Sigmoid colon (tissue), 6 donors: ENCODE measurements at regions not wholly inside any gene's neighbourhood (a gene's known extent, or its start where the extent isn't known, plus 50 kb on each side); places are given as distances from the start of the nearest gene placed in this dataset.
A peak's percentile ranks its signal among the peaks of the same experiment; 100 is the strongest.

Source experiments
- DNase-seq: peaks from one replicate; pipeline ENCODE4 v3.0.0-alpha.2; 2019
- H3K27ac ChIP-seq, 4 donors: fragments of 200-600 bp; sonication (generic); one replicate each; pipeline ENCODE4 v1.5.1; 2016 to 2019; ENCODE audit warnings: mild to moderate bottlenecking in 1 of 4
- H3K27me3 ChIP-seq, 3 donors: fragments of 200-600 bp; sonication (generic); one replicate each; pipeline ENCODE4 v1.5.1; 2019; ENCODE audit warnings: mild to moderate bottlenecking in 1 of 3
- H3K36me3 ChIP-seq, 4 donors: fragments of 200-600 bp; sonication (generic); one replicate each; pipeline ENCODE4 v1.5.1; 2016 to 2019
- H3K4me1 ChIP-seq, 4 donors: fragments of 200-600 bp; sonication (generic); one replicate each; pipeline ENCODE4 v1.5.1; 2017 to 2019
- H3K4me3 ChIP-seq, 4 donors: fragments of 200-600 bp; sonication (generic); one replicate each; pipeline ENCODE4 v1.5.1; 2017 to 2019; ENCODE audit warnings: mild to moderate bottlenecking in 2 of 4, moderate library complexity in 1 of 4
- H3K9me3 ChIP-seq, 4 donors: fragments of 200-600 bp in 3 of 4; sonication (generic) in 3 of 4; one replicate each; pipeline versions ENCODE4 v1.5.1 to v1.6.1; 2013 to 2019
- CTCF ChIP-seq, 4 experiments: fragments of 450-650 bp in 3 of 4; fragments of 200-600 bp in 1 of 4; IDR thresholded peaks; one replicate each; pipeline ENCODE4 v1.5.1; 2016 to 2019; ENCODE audit warnings: antibody characterized with exemption in 4 of 4, mild to moderate bottlenecking in 3 of 4, moderate library complexity in 2 of 4
- EP300 ChIP-seq, 4 donors: sonication (generic); formaldehyde crosslinking; IDR thresholded peaks; one replicate each; pipeline ENCODE4 v1.6.1; 2017; ENCODE audit warnings: antibody characterized with exemption in 4 of 4
- POLR2A ChIP-seq, 2 donors: fragments of 450-650 bp; IDR thresholded peaks; one replicate each; pipeline ENCODE4 v1.6.1; 2016; ENCODE audit warnings: antibody characterized with exemption in 2 of 2, mild to moderate bottlenecking in 2 of 2, moderate library complexity in 2 of 2
- POLR2AphosphoS5 ChIP-seq, 4 donors: sonication (generic); formaldehyde crosslinking; IDR thresholded peaks; one replicate each; pipeline ENCODE4 v1.6.1; 2017; ENCODE audit warnings: antibody characterized with exemption in 4 of 4
- WGBS, 2 donors: extraction: QIAGEN DNeasy Blood & Tissue Kit; methylation state at CpG; one replicate each; pipeline ENCODE4 v1.1.7; 2013; 5-methylcytosine and 5-hydroxymethylcytosine counted together
- intact Hi-C: fragments of 100-400 bp; cut with DNase I; formaldehyde crosslinking; loops from one replicate; pipeline ENCODE4 v1.15.1; 2023
- donor health status: healthy with polysubstance abuse.
- donor health status: healthy.

- DNase-seq = peak; percentile 57
- Histone ChIP-seq H3K9me3 (no peaks in the 10 kb centered on the region), H3K36me3 (no peaks in the 10 kb centered on the region), H3K4me3 (no peak overlapping the region), H3K27me3 (peaks cover 0 to 11% (median 0%) of the 10 kb centered on the region in 3 donors), H3K27ac (no peak overlapping the region), H3K4me1 (no peaks in the 10 kb centered on the region)
- no peak for TF ChIP-seq EP300 (IDR thresholded peaks at IDR 0.05)
- 84 to 85% methylated on average over 9 of the region's 9 CpGs for WGBS, 2 donors
- intact Hi-C loops = no loop called here
These were observed 102.8 kb upstream of the RET start for GRCh38 chr10:42973870-42974692.

GRCh38 chr10:42974693-42975002 is 102.2 kb upstream of the RET start:
- intact Hi-C loops = no loop called here
- H3K4me1 ChIP-seq = no peaks in the 10 kb centered on the region
- no peak overlapping the region for H3K4me3 ChIP-seq
- peaks cover 0 to 11% (median 0%) of the 10 kb centered on the region in 3 donors for H3K27me3 ChIP-seq
- 81% methylated on average over 3 of the region's 3 CpGs for WGBS, 2 donors
- DNase-seq = peak; percentile 15
- H3K27ac ChIP-seq = no peak overlapping the region
- TF ChIP-seq POLR2AphosphoS5 (IDR thresholded peaks at IDR 0.05) = no peak
- no peak for TF ChIP-seq CTCF (IDR thresholded peaks at IDR 0.05)
- H3K9me3 ChIP-seq = no peaks in the 10 kb centered on the region
- H3K36me3 ChIP-seq = no peaks in the 10 kb centered on the region

GRCh38 chr10:42975005-42975493 is 101.8 kb upstream of the RET start:
- Histone ChIP-seq H3K36me3 (no peaks in the 10 kb centered on the region), H3K9me3 (no peaks in the 10 kb centered on the region), H3K4me3 (no peak overlapping the region), H3K4me1 (no peaks in the 10 kb centered on the region), H3K27ac (no peak overlapping the region), H3K27me3 (peaks cover 0 to 11% (median 0%) of the 10 kb centered on the region in 3 donors)
- TF ChIP-seq CTCF (IDR thresholded peaks at IDR 0.05) (no peak), POLR2AphosphoS5 (IDR thresholded peaks at IDR 0.05) (no peak), POLR2A (IDR thresholded peaks at IDR 0.05) (no peak), EP300 (IDR thresholded peaks at IDR 0.05) (no peak)
- WGBS, 2 donors = 72 to 88% methylated on average over 4 of the region's 4 CpGs
- peak; percentile 49 for DNase-seq
- intact Hi-C loops = no loop called here

GRCh38 chr10:42975558-42976340 is 101.1 kb upstream of the RET start:
- Histone ChIP-seq H3K27ac (no peak overlapping the region), H3K27me3 (peaks cover 0 to 9% (median 0%) of the 10 kb centered on the region in 3 donors), H3K4me1 (no peaks in the 10 kb centered on the region), H3K36me3 (no peaks in the 10 kb centered on the region), H3K9me3 (no peaks in the 10 kb centered on the region), H3K4me3 (no peak overlapping the region)
- intact Hi-C loops = no loop called here
- 81 to 88% methylated on average over 21 of the region's 21 CpGs for WGBS, 2 donors
- no peak for TF ChIP-seq CTCF (IDR thresholded peaks at IDR 0.05)
- no peak for TF ChIP-seq POLR2A (IDR thresholded peaks at IDR 0.05)
- no peak for TF ChIP-seq POLR2AphosphoS5 (IDR thresholded peaks at IDR 0.05)
- TF ChIP-seq EP300 (IDR thresholded peaks at IDR 0.05) = no peak
- peak; percentile 54 for DNase-seq

- Histone ChIP-seq H3K4me3 (no peak overlapping the region), H3K9me3 (no peaks in the 10 kb centered on the region), H3K27me3 (peaks cover 0 to 2% (median 0%) of the 10 kb centered on the region in 3 donors), H3K4me1 (no peaks in the 10 kb centered on the region), H3K36me3 (no peaks in the 10 kb centered on the region), H3K27ac (no peak overlapping the region)
- no peak for TF ChIP-seq POLR2AphosphoS5 (IDR thresholded peaks at IDR 0.05)
- TF ChIP-seq EP300 (IDR thresholded peaks at IDR 0.05) = no peak
- TF ChIP-seq CTCF (IDR thresholded peaks at IDR 0.05) = no peak
- TF ChIP-seq POLR2A (IDR thresholded peaks at IDR 0.05) = no peak
- intact Hi-C loops = no loop called here
- no peak for DNase-seq
- 79 to 88% methylated on average over 7 of the region's 7 CpGs for WGBS, 2 donors
These were observed 100.4 kb upstream of the RET start for GRCh38 chr10:42976351-42977031.
